ENCODE measurements at regions not wholly inside any gene's neighbourhood (a gene's known extent, or its start where the extent isn't known, plus 50 kb on each side); places are given as distances from the start of the nearest gene placed in this dataset.

DNA sequence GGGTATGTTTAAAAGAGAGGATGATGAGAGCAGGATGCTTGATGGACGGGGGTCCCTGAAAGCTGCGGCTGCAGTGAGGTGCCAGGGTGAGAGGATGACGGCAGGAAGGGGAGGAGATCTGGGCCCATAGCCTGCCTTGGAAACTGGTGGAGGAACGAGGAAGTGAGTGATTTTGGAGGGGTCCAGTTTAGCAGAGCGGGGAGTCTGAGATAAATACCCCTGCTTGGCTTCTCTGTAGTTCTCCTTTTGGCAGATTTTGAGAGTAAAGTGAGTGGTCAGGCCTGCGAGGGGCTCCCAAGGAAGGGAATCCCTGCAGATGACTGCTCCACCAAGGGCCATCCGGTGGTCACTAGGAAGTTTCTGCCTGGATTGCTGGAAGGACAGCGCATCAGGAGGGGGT is 98.5 kb upstream of the PTCH1 start:
- TF ChIP-seq EP300 (IDR thresholded peaks at IDR 0.05) (no peak), POLR2A (IDR thresholded peaks at IDR 0.05; ENCODE audit: low read depth) (no peak), POLR2AphosphoS5 (IDR thresholded peaks at IDR 0.05) (no peak)
